HepG2 (cell line): ENCODE measurements at regions not wholly inside any gene's neighbourhood (a gene's known extent, or its start where the extent isn't known, plus 50 kb on each side); places are given as distances from the start of the nearest gene placed in this dataset.

Experiments used
- ATAC-seq: fragments of 200-7000 bp; cut with Tn5 transposase; 3 replicates; pipeline ENCODE4 v1.9.1; 2020; ENCODE audit warnings: mild to moderate bottlenecking, moderate library complexity
- BruUV-seq: library from RNA; stranded (reverse); fragments of 400-500 nt; replicated peaks from 2 replicates; lab custom pipeline; 2021; lab: Mats Ljungman, UMichigan
- CTCF ChIA-PET: fragments of 300-600 bp; formaldehyde crosslinking; extraction: SDS; loops from one replicate; lab custom pipeline; 2021; ENCODE audit warnings: low total read pairs, inconsistent platforms, low intra/inter-chr PET ratio; lab: Yijun Ruan, JAX
- POLR2A ChIA-PET: fragments of 350-600 bp; sonication (Branson Sonifier 250); formaldehyde crosslinking; loops from one replicate; lab custom pipeline; 2020; ENCODE audit warnings: antibody characterized with exemption, inconsistent platforms; lab: Yijun Ruan, JAX
- DNase-seq: peaks from one replicate; pipeline ENCODE4 v3.0.0-alpha.2; 2015; ENCODE audit warnings: low spot score
- FAIRE-seq: peaks from 3 replicates; lab custom pipeline; 2011; peaks lifted over from hg19 to GRCh38; lab: Jason Lieb, UNC
- H2AFZ ChIP-seq: one replicate; pipeline ENCODE4 v1.6.1; 2011; ENCODE audit warnings: low read length, inconsistent platforms
- H3K27ac ChIP-seq: fragments of 300-600 bp; 3 replicates; pipeline ENCODE4 v1.8.0; 2011; ENCODE audit warnings: mixed run types, mild to moderate bottlenecking, mixed read lengths, low read length, inconsistent platforms; ENCODE audit not compliant: insufficient read depth; ENCODE audit errors: extremely low read length
- H3K27me3 ChIP-seq, 2 experiments: fragments of 200-600 bp in 1 of 2; 2 replicates in 1 of 2; 3 replicates in 1 of 2; pipeline versions ENCODE4 v1.6.0 to v1.8.0; 2011; ENCODE audit warnings: low read length in 2 of 2, mild to moderate bottlenecking in 2 of 2, moderate library complexity in 2 of 2, inconsistent platforms in 1 of 2; ENCODE audit not compliant: insufficient read depth in 2 of 2, control insufficient read depth in 1 of 2
- H3K36me3 ChIP-seq, 2 experiments: fragments of 200-600 bp in 1 of 2; replicated peaks in 1 of 2; 2 replicates in 1 of 2; 3 replicates in 1 of 2; pipeline versions ENCODE4 v1.5.1 to v1.8.0; 2011; ENCODE audit warnings: low read length in 2 of 2, inconsistent platforms in 1 of 2; ENCODE audit not compliant: insufficient read depth in 2 of 2, control insufficient read depth in 1 of 2
- H3K4me1 ChIP-seq: 2 replicates; pipeline ENCODE4 v1.5.1; 2012; ENCODE audit warnings: low read length, inconsistent platforms; ENCODE audit not compliant: insufficient read depth
- H3K4me2 ChIP-seq: 2 replicates; pipeline ENCODE4 v1.6.0; 2011; ENCODE audit warnings: low read depth, low read length, inconsistent platforms
- H3K4me3 ChIP-seq, 3 experiments: fragments of 200-600 bp in 1 of 3; sonication (generic), shearing (Covaris generic) in 1 of 3; replicated peaks in 1 of 3; 2 replicates each; pipeline ENCODE4 v1.5.1; 2011 to 2016; ENCODE audit warnings: low read length in 3 of 3, inconsistent platforms in 2 of 3, low read depth in 2 of 3, mild to moderate bottlenecking in 2 of 3, control low read depth in 1 of 3, mixed read lengths in 1 of 3; ENCODE audit not compliant: insufficient read depth in 1 of 3
- H3K79me2 ChIP-seq: one replicate; pipeline ENCODE4 v1.6.1; 2011; ENCODE audit warnings: low read length, inconsistent platforms; ENCODE audit not compliant: insufficient read depth
- H3K9ac ChIP-seq: 2 replicates; pipeline ENCODE4 v1.6.0; 2011; ENCODE audit warnings: mild to moderate bottlenecking, low read depth, low read length, inconsistent platforms; ENCODE audit not compliant: insufficient read depth
- H3K9me3 ChIP-seq: 2 replicates; pipeline ENCODE4 v1.5.1; 2012; ENCODE audit warnings: mild to moderate bottlenecking, low read length
- H4K20me1 ChIP-seq: 2 replicates; pipeline ENCODE4 v1.6.0; 2011; ENCODE audit warnings: inconsistent platforms, mild to moderate bottlenecking, low read length, moderate library complexity; ENCODE audit not compliant: insufficient read depth
- ARID2 ChIP-seq: sonication (generic); formaldehyde crosslinking; IDR thresholded peaks from 2 replicates; pipeline ENCODE4 v1.8.1; 2022; ENCODE audit warnings: mild to moderate bottlenecking, missing genetic modification reagents, borderline replicate concordance
- CCDC6 ChIP-seq: sonication (generic); formaldehyde crosslinking; IDR thresholded peaks from 2 replicates; pipeline ENCODE4 v1.8.1; 2022; ENCODE audit warnings: mild to moderate bottlenecking, missing genetic modification reagents, moderate library complexity
- NCOR1 ChIP-seq: fragments of 200-600 bp; sonication (generic); IDR thresholded peaks from 2 replicates; pipeline ENCODE4 v1.7.0; 2017; ENCODE audit warnings: antibody characterized with exemption, low read length, borderline replicate concordance
- SOX5 ChIP-seq: IDR thresholded peaks from 2 replicates; pipeline ENCODE4 v1.6.1; 2016; ENCODE audit warnings: borderline replicate concordance
- TBP ChIP-seq: sonication (generic); formaldehyde crosslinking; IDR thresholded peaks from 2 replicates; pipeline ENCODE4 v1.5.0; 2020; ENCODE audit warnings: missing genetic modification reagents
- ZNF138 ChIP-seq: sonication (generic); formaldehyde crosslinking; IDR thresholded peaks from 2 replicates; pipeline ENCODE4 v1.5.0; 2020; ENCODE audit warnings: mild to moderate bottlenecking, low read depth, missing genetic modification reagents
- ZNF670 ChIP-seq: sonication (generic); formaldehyde crosslinking; IDR thresholded peaks from 2 replicates; pipeline ENCODE4 v1.8.0; 2022; ENCODE audit warnings: mild to moderate bottlenecking, missing genetic modification reagents, borderline replicate concordance
- ZNF724P ChIP-seq: sonication (generic); formaldehyde crosslinking; IDR thresholded peaks from 2 replicates; pipeline ENCODE4 v1.8.0; 2022; ENCODE audit warnings: missing genetic modification reagents, borderline replicate concordance
- ZSCAN9 ChIP-seq: IDR thresholded peaks from 2 replicates; pipeline ENCODE4 v1.6.1; 2016; ENCODE audit warnings: borderline replicate concordance
- WGBS: methylation state at CpG from one replicate; pipeline ENCODE4 v1.1.6; 2017; ENCODE audit warnings: low lambda C conversion rate; 5-methylcytosine and 5-hydroxymethylcytosine counted together
- in situ Hi-C: cut with HindIII; loops from 2 replicates; pipeline ENCODE4 v1.10.0; 2017; ENCODE audit warnings: low pct_unique_long_range_greater_than_20kb; ENCODE audit not compliant: extremely low pct_ligation_motif_present
- intact Hi-C: fragments of 100-400 bp; cut with micrococcal nuclease; formaldehyde crosslinking; loops from one replicate; pipeline ENCODE4 v1.10.0; 2022; ENCODE audit not compliant: unreplicated experiment
- TF ChIP-seq, protein P1 (sequence below): sonication (generic); formaldehyde crosslinking; IDR thresholded peaks from 2 replicates; pipeline ENCODE4 v1.4.0; 2020; ENCODE audit warnings: missing genetic modification reagents
- TF ChIP-seq, protein P2 (sequence below): sonication (generic); formaldehyde crosslinking; IDR thresholded peaks from 2 replicates; pipeline ENCODE4 v1.9.0; 2022; ENCODE audit warnings: low read depth, missing genetic modification reagents
- TF ChIP-seq, protein P3 (sequence below): sonication (generic); formaldehyde crosslinking; IDR thresholded peaks from 2 replicates; pipeline ENCODE4 v1.5.1; 2020; ENCODE audit warnings: mild to moderate bottlenecking, missing genetic modification reagents
- TF ChIP-seq, protein P4 (sequence below): sonication (generic); formaldehyde crosslinking; conservative IDR thresholded peaks from 2 replicates; pipeline ENCODE4 v1.8.0; 2022; ENCODE audit warnings: missing genetic modification reagents

DNA sequence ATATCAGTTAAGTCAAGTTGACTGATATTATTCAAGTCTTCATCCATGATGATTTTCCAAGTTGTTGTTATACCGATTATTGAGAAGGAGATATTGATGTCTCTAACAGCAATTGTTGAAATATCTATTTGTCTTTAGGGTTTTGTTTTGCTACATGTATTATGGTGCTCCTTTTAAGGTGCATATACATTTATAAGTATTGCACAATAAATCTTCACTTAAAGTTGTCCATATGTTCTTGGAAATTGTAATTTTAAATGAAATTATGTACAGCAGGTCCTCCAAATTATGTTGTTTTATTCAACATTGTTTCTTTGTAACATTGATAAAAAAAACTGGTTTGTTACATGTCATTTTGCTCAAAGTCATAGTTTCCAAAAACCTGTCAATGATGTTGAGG, 650.7 kb upstream of the CITED2 start:
- no peaks in the 10 kb centered on the region for H3K4me1 ChIP-seq
- FAIRE-seq (no peak), DNase-seq (no peak), ATAC-seq (no peak)
- no peaks in the 10 kb centered on the region for H3K27me3 ChIP-seq
- intact Hi-C loops: no loop called here
- no peak overlapping the region for H3K4me3 ChIP-seq
- no peak overlapping the region for H2AFZ ChIP-seq
- no peak overlapping the region for H3K4me2 ChIP-seq
- H3K27ac ChIP-seq: no peak overlapping the region
- BruUV-seq: no TSS peak
- CTCF ChIA-PET: no interaction called here
- peaks cover 43% of the 10 kb centered on the region for H3K9me3 ChIP-seq
- in situ Hi-C loops: no loop called here
- no peaks in the 10 kb centered on the region for H3K36me3 ChIP-seq
- H4K20me1 ChIP-seq: no peaks in the 10 kb centered on the region
- H3K79me2 ChIP-seq: no peaks in the 10 kb centered on the region
- POLR2A ChIA-PET: no interaction called here
- 0% methylated on average over 1 of the region's 1 CpG for WGBS
- no peak overlapping the region for H3K9ac ChIP-seq
- TF ChIP-seq CCDC6 (CRISPR knock-in tag): no peak
- TF ChIP-seq TBP (CRISPR knock-in tag): no peak
- no peak for TF ChIP-seq NCOR1
- no peak for TF ChIP-seq ZNF670 (CRISPR knock-in tag)
- TF ChIP-seq, protein P1, sequence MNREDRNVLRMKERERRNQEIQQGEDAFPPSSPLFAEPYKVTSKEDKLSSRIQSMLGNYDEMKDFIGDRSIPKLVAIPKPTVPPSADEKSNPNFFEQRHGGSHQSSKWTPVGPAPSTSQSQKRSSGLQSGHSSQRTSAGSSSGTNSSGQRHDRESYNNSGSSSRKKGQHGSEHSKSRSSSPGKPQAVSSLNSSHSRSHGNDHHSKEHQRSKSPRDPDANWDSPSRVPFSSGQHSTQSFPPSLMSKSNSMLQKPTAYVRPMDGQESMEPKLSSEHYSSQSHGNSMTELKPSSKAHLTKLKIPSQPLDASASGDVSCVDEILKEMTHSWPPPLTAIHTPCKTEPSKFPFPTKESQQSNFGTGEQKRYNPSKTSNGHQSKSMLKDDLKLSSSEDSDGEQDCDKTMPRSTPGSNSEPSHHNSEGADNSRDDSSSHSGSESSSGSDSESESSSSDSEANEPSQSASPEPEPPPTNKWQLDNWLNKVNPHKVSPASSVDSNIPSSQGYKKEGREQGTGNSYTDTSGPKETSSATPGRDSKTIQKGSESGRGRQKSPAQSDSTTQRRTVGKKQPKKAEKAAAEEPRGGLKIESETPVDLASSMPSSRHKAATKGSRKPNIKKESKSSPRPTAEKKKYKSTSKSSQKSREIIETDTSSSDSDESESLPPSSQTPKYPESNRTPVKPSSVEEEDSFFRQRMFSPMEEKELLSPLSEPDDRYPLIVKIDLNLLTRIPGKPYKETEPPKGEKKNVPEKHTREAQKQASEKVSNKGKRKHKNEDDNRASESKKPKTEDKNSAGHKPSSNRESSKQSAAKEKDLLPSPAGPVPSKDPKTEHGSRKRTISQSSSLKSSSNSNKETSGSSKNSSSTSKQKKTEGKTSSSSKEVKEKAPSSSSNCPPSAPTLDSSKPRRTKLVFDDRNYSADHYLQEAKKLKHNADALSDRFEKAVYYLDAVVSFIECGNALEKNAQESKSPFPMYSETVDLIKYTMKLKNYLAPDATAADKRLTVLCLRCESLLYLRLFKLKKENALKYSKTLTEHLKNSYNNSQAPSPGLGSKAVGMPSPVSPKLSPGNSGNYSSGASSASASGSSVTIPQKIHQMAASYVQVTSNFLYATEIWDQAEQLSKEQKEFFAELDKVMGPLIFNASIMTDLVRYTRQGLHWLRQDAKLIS (CRISPR knock-in tag): no peak
- no peak for TF ChIP-seq ZNF724P (CRISPR knock-in tag)
- no peak for TF ChIP-seq ARID2 (CRISPR knock-in tag)
- TF ChIP-seq, protein P2, sequence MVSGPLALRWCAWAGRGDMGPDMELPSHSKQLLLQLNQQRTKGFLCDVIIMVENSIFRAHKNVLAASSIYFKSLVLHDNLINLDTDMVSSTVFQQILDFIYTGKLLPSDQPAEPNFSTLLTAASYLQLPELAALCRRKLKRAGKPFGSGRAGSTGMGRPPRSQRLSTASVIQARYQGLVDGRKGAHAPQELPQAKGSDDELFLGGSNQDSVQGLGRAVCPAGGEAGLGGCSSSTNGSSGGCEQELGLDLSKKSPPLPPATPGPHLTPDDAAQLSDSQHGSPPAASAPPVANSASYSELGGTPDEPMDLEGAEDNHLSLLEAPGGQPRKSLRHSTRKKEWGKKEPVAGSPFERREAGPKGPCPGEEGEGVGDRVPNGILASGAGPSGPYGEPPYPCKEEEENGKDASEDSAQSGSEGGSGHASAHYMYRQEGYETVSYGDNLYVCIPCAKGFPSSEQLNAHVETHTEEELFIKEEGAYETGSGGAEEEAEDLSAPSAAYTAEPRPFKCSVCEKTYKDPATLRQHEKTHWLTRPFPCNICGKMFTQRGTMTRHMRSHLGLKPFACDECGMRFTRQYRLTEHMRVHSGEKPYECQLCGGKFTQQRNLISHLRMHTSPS: no peak
- no peak for TF ChIP-seq SOX5
- no peak for TF ChIP-seq ZSCAN9
- TF ChIP-seq, protein P3, sequence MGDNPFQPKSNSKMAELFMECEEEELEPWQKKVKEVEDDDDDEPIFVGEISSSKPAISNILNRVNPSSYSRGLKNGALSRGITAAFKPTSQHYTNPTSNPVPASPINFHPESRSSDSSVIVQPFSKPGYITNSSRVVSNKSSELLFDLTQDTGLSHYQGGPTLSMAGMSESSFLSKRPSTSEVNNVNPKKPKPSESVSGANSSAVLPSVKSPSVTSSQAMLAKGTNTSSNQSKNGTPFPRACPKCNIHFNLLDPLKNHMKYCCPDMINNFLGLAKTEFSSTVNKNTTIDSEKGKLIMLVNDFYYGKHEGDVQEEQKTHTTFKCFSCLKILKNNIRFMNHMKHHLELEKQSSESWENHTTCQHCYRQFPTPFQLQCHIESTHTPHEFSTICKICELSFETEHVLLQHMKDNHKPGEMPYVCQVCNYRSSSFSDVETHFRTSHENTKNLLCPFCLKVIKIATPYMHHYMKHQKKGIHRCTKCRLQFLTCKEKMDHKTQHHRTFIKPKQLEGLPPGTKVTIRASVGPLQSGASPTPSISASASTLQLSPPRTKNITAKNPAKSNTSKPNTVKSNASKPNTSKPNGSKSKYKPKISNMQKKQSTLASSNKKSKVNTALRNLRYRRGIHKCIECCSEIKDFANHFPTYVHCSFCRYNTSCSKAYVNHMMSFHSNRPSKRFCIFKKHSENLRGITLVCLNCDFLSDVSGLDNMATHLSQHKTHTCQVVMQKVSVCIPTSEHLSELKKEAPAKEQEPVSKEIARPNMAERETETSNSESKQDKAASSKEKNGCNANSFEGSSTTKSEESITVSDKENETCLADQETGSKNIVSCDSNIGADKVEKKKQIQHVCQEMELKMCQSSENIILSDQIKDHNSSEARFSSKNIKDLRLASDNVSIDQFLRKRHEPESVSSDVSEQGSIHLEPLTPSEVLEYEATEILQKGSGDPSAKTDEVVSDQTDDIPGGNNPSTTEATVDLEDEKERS (CRISPR knock-in tag): no peak
- TF ChIP-seq, protein P4, sequence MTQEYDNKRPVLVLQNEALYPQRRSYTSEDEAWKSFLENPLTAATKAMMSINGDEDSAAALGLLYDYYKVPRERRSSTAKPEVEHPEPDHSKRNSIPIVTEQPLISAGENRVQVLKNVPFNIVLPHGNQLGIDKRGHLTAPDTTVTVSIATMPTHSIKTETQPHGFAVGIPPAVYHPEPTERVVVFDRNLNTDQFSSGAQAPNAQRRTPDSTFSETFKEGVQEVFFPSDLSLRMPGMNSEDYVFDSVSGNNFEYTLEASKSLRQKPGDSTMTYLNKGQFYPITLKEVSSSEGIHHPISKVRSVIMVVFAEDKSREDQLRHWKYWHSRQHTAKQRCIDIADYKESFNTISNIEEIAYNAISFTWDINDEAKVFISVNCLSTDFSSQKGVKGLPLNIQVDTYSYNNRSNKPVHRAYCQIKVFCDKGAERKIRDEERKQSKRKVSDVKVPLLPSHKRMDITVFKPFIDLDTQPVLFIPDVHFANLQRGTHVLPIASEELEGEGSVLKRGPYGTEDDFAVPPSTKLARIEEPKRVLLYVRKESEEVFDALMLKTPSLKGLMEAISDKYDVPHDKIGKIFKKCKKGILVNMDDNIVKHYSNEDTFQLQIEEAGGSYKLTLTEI (CRISPR knock-in tag): no peak
- no peak for TF ChIP-seq ZNF138 (CRISPR knock-in tag)
